ENCODE measurements at regions not wholly inside any gene's neighbourhood (a gene's known extent, or its start where the extent isn't known, plus 50 kb on each side); places are given as distances from the start of the nearest gene placed in this dataset.

- no peaks in the 10 kb centered on the region for H3K79me2 ChIP-seq (replicated peaks; ENCODE audit: insufficient read depth)
- no peaks in the 10 kb centered on the region for H3K27me3 ChIP-seq (ENCODE audit: insufficient read depth)
- H3K4me2 ChIP-seq: no peak overlapping the region
- H3K4me3 Mint-ChIP-seq: no peak overlapping the region
- no peaks in the 10 kb centered on the region for H3K4me1 Mint-ChIP-seq
- no peaks in the 10 kb centered on the region for H3F3A ChIP-seq (replicated peaks; ENCODE audit: low read depth)
- H3K36me3 Mint-ChIP-seq (ENCODE audit: low read depth): no peaks in the 10 kb centered on the region
- no peak overlapping the region; the same call in 1 of the 2 replicates for H3K27ac Mint-ChIP-seq
- no peaks in the 10 kb centered on the region for H3K9me3 Mint-ChIP-seq
- no peak for ATAC-seq
- no peaks in the 10 kb centered on the region for H3K36me3 ChIP-seq (ENCODE audit: insufficient read depth)
- peaks cover 2% of the 10 kb centered on the region for H3K27me3 Mint-ChIP-seq (ENCODE audit: insufficient read depth, low read depth, poor library complexity)
- H3K27ac ChIP-seq (ENCODE audit: low read depth): no peak overlapping the region
- no peaks in the 10 kb centered on the region for H3K9me2 ChIP-seq (ENCODE audit: insufficient read depth)
- H2AFZ ChIP-seq: no peak overlapping the region; the same call in 1 of the 2 replicates
- H4K20me1 ChIP-seq (replicated peaks; ENCODE audit: insufficient read depth): no peaks in the 10 kb centered on the region
- no peaks in the 10 kb centered on the region for H3K4me1 ChIP-seq (ENCODE audit: insufficient read depth)
- TF ChIP-seq EZH2 (IDR thresholded peaks at IDR 0.05; ENCODE audit: low read depth, unreplicated experiment) (no peak), ETS1 (IDR thresholded peaks at IDR 0.05) (no peak), ZNF331 (CRISPR knock-in tag; IDR thresholded peaks at IDR 0.05; ENCODE audit: low read depth) (no peak), CTCF (conservative IDR thresholded peaks at IDR 0.05; ENCODE audit: low read depth in 2 of 2) (no peak), JUNB (IDR thresholded peaks at IDR 0.05; ENCODE audit: unreplicated experiment) (no peak), NANOG (IDR thresholded peaks at IDR 0.05; ENCODE audit: borderline replicate concordance) (no peak), ZNF462 (CRISPR knock-in tag; IDR thresholded peaks at IDR 0.05) (no peak), EZH2phosphoT487 (IDR thresholded peaks at IDR 0.05; ENCODE audit: unreplicated experiment) (no peak), REST (IDR thresholded peaks at IDR 0.05; ENCODE audit: unreplicated experiment) (no peak), POLR2AphosphoS5 (IDR thresholded peaks at IDR 0.05; ENCODE audit: low read depth) (no peak), CREB1 (CRISPR knock-in tag; IDR thresholded peaks at IDR 0.05; ENCODE audit: low read depth) (no peak), STAT1 (IDR thresholded peaks at IDR 0.05; ENCODE audit: unreplicated experiment) (no peak), ZNF114 (CRISPR knock-in tag; IDR thresholded peaks at IDR 0.05) (no peak)
- DNase-seq (ENCODE audit: low spot score): no peak
- H3K4me3 ChIP-seq: no peak overlapping the region
Observed at GRCh38 chr7:116433246-116433645, 66.3 kb upstream of the CAV2 start.

All from GM23338 (cell line).